ENCODE measurements at regions not wholly inside any gene's neighbourhood (a gene's known extent, or its start where the extent isn't known, plus 50 kb on each side); places are given as distances from the start of the nearest gene placed in this dataset.

- Histone ChIP-seq H3K4me2 (ENCODE audit: insufficient read depth, low read length) (no peak overlapping the region), H3K79me2 (ENCODE audit: control insufficient read depth, insufficient read depth, low read length) (no peaks in the 10 kb centered on the region), H4K20me1 (replicated peaks; ENCODE audit: control insufficient read depth, extremely low read depth, insufficient read depth, low read length) (no peaks in the 10 kb centered on the region), H3K9me1 (replicated peaks; ENCODE audit: control insufficient read depth, extremely low read depth, insufficient read depth, low read length) (no peaks in the 10 kb centered on the region), H3K9ac (replicated peaks; ENCODE audit: extremely low read depth, insufficient read depth, low read length) (no peak overlapping the region), H3K4me3 (replicated peaks in 1 of 3; ENCODE audit: insufficient read depth in 1 of 3, low read depth in 1 of 3, low read length in 3 of 3) (no peak overlapping the region), H3K9me3 (replicated peaks; ENCODE audit: control insufficient read depth, insufficient read depth, low read length) (peaks cover 6% of the 10 kb centered on the region), H3K27me3 (ENCODE audit: control insufficient read depth in 2 of 2, insufficient read depth in 2 of 2, low read length in 2 of 2) (no peaks in the 10 kb centered on the region), H3K4me1 (ENCODE audit: control insufficient read depth, extremely low read depth, insufficient read depth, low read length) (no peaks in the 10 kb centered on the region), H3K36me3 (ENCODE audit: control insufficient read depth in 2 of 2, extremely low read depth in 1 of 2, insufficient read depth in 2 of 2, low read length in 2 of 2) (no peaks in the 10 kb centered on the region), H2AFZ (ENCODE audit: low read depth, low read length) (no peak overlapping the region), H3K27ac (ENCODE audit: insufficient read depth, low read depth, low read length) (no peak overlapping the region)
- ChIA-PET CTCF (no interaction called here), POLR2A (no interaction called here)
- intact Hi-C loops (cut with micrococcal nuclease) (no loop called here), dilution Hi-C loops (cut with MboI; ENCODE audit: extremely low pct_ligation_motif_present, low sequenced_read_pairs) (no loop called here)
- no TSS peak for BruUV-seq (replicated peaks)
- no peak for TF ChIP-seq FOS (IDR thresholded peaks at IDR 0.05; ENCODE audit: borderline replicate concordance, insufficient read depth, low read length)
- TF ChIP-seq GATA2 (IDR thresholded peaks at IDR 0.05; ENCODE audit: insufficient read depth, insufficient read length, low read depth, low read length), result no peak
- TF ChIP-seq MAX (IDR thresholded peaks at IDR 0.05; ENCODE audit: insufficient read depth, insufficient read length), result no peak
- TF ChIP-seq EZH2 (IDR thresholded peaks at IDR 0.05; ENCODE audit: borderline replicate concordance, low read depth, low read length, severe bottlenecking), result no peak
- TF ChIP-seq POLR2A (IDR thresholded peaks at IDR 0.05; ENCODE audit: low read depth, low read length), result no peak
- TF ChIP-seq MYC (IDR thresholded peaks at IDR 0.05; ENCODE audit: low read depth, low read length), result no peak
- TF ChIP-seq JUN (IDR thresholded peaks at IDR 0.05; ENCODE audit: borderline replicate concordance, insufficient read depth, insufficient read length, low read depth), result no peak
- TF ChIP-seq POLR2AphosphoS5 (IDR thresholded peaks at IDR 0.05; ENCODE audit: insufficient read depth, low read depth, low read length), result no peak
- TF ChIP-seq, protein P1, sequence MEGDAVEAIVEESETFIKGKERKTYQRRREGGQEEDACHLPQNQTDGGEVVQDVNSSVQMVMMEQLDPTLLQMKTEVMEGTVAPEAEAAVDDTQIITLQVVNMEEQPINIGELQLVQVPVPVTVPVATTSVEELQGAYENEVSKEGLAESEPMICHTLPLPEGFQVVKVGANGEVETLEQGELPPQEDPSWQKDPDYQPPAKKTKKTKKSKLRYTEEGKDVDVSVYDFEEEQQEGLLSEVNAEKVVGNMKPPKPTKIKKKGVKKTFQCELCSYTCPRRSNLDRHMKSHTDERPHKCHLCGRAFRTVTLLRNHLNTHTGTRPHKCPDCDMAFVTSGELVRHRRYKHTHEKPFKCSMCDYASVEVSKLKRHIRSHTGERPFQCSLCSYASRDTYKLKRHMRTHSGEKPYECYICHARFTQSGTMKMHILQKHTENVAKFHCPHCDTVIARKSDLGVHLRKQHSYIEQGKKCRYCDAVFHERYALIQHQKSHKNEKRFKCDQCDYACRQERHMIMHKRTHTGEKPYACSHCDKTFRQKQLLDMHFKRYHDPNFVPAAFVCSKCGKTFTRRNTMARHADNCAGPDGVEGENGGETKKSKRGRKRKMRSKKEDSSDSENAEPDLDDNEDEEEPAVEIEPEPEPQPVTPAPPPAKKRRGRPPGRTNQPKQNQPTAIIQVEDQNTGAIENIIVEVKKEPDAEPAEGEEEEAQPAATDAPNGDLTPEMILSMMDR (IDR thresholded peaks at IDR 0.05; ENCODE audit: extremely low read depth in 1 of 2, insufficient read depth in 1 of 2, low read depth in 1 of 2, low read length in 2 of 2), result no peak
- FAIRE-seq, result no peak
- no peak for DNase-seq (ENCODE audit: low read depth, low spot score)
These were observed 242.0 kb upstream of the SETMAR start for GRCh38 chr3:4061195-4061594.
